GM12878 (cell line): ENCODE measurements at regions not wholly inside any gene's neighbourhood (a gene's known extent, or its start where the extent isn't known, plus 50 kb on each side); places are given as distances from the start of the nearest gene placed in this dataset.
A peak's percentile ranks its signal among the peaks of the same experiment; 100 is the strongest.

Experiments used
- ATAC-seq: fragments of 200-7000 bp; cut with Tn5 transposase; 3 replicates; pipeline ENCODE4 v1.9.1; 2020; ENCODE audit warnings: mild to moderate bottlenecking, moderate library complexity
- BruUV-seq: library from RNA; stranded (reverse); fragments of 400-500 nt; replicated peaks from 2 replicates; lab custom pipeline; 2021; lab: Mats Ljungman, UMichigan
- CTCF ChIA-PET: fragments of 300-600 bp; sonication (Branson Sonifier 250); formaldehyde crosslinking; extraction: SDS; loops from one replicate; lab custom pipeline; 2021; ENCODE audit warnings: inconsistent platforms; lab: Yijun Ruan, JAX
- POLR2A ChIA-PET: fragments of 350-600 bp; formaldehyde crosslinking; extraction: SDS; loops from one replicate; lab custom pipeline; 2021; ENCODE audit warnings: inconsistent platforms; lab: Charles Lee
- RAD21 ChIA-PET: fragments of 300-600 bp; sonication (Branson Sonifier 250); formaldehyde crosslinking; loops from one replicate; lab custom pipeline; 2023; ENCODE audit warnings: antibody characterized with exemption; ENCODE audit not compliant: unreplicated experiment; lab: Charles Lee
- SMC1A ChIA-PET: fragments of 300-600 bp; sonication (Branson Sonifier 250); formaldehyde crosslinking; loops from one replicate; lab custom pipeline; 2023; ENCODE audit not compliant: unreplicated experiment, uncharacterized antibody; lab: Charles Lee
- DNase-seq: peaks from one replicate; pipeline ENCODE4 v3.0.0-alpha.2; 2011; ENCODE audit warnings: low read depth, low spot score
- FAIRE-seq: peaks from 3 replicates; lab custom pipeline; 2011; peaks lifted over from hg19 to GRCh38; lab: Jason Lieb, UNC
- H2AFZ ChIP-seq: 2 replicates; pipeline ENCODE4 v1.6.0; 2011; ENCODE audit warnings: low read depth, low read length, control low read depth; ENCODE audit not compliant: control insufficient read depth
- H3K27ac ChIP-seq: 2 replicates; pipeline ENCODE4 v1.5.1; 2011; ENCODE audit warnings: control low read depth; ENCODE audit not compliant: control insufficient read depth, insufficient read depth
- H3K27me3 ChIP-seq, 2 experiments: replicated peaks in 1 of 2; 2 replicates each; pipeline versions ENCODE4 v1.6.0 to v1.6.1; 2011; ENCODE audit warnings: low read length in 1 of 2; ENCODE audit not compliant: control insufficient read depth in 2 of 2, insufficient read depth in 2 of 2
- H3K36me3 ChIP-seq, 2 experiments: 2 replicates each; pipeline ENCODE4 v1.5.1; 2011; ENCODE audit warnings: low read length in 1 of 2; ENCODE audit not compliant: control insufficient read depth in 2 of 2, insufficient read depth in 2 of 2
- H3K4me1 ChIP-seq: 2 replicates; pipeline ENCODE4 v1.6.1; 2011; ENCODE audit warnings: mild to moderate bottlenecking, low read length, moderate library complexity, mixed read lengths; ENCODE audit not compliant: control insufficient read depth, insufficient read depth
- H3K4me2 ChIP-seq: 2 replicates; pipeline ENCODE4 v1.6.0; 2011; ENCODE audit warnings: control low read depth; ENCODE audit not compliant: control insufficient read depth, insufficient read depth
- H3K4me3 ChIP-seq: fragments of 200-600 bp; sonication (generic); 2 replicates; pipeline ENCODE4 v1.5.1; 2016
- H3K79me2 ChIP-seq: 2 replicates; pipeline ENCODE4 v1.6.0; 2011; ENCODE audit warnings: low read length; ENCODE audit not compliant: control insufficient read depth, insufficient read depth
- H3K9ac ChIP-seq: 2 replicates; pipeline ENCODE4 v1.8.0; 2011; ENCODE audit warnings: low read length, control low read depth, mixed read lengths; ENCODE audit not compliant: control insufficient read depth, insufficient read depth
- H3K9me3 ChIP-seq: replicated peaks from 3 replicates; pipeline ENCODE4 v1.5.1; 2011; ENCODE audit warnings: mild to moderate bottlenecking, low read length; ENCODE audit not compliant: control insufficient read depth, insufficient read depth
- H4K20me1 ChIP-seq: 2 replicates; pipeline ENCODE4 v1.6.0; 2011; ENCODE audit not compliant: control insufficient read depth, insufficient read depth
- ATF7 ChIP-seq: fragments of 450-650 bp; IDR thresholded peaks from 2 replicates; pipeline ENCODE4 v1.6.1; 2016; ENCODE audit warnings: low read depth, mild to moderate bottlenecking
- CHD2 ChIP-seq: IDR thresholded peaks from 2 replicates; pipeline ENCODE4 v1.6.1; 2011; ENCODE audit warnings: low read depth, low read length, improper control_type of control experiment, borderline replicate concordance
- EP300 ChIP-seq, 2 experiments: fragments of 150-350 bp in 1 of 2; IDR thresholded peaks; 2 replicates each; pipeline ENCODE4 v1.6.1; 2011 to 2012; ENCODE audit warnings: low read depth in 2 of 2, low read length in 2 of 2, borderline replicate concordance in 1 of 2, improper control_type of control experiment in 1 of 2, inconsistent platforms in 1 of 2; ENCODE audit not compliant: control insufficient read depth in 1 of 2
- MYC ChIP-seq: IDR thresholded peaks from 2 replicates; pipeline ENCODE4 v1.6.1; 2011; ENCODE audit warnings: mild to moderate bottlenecking, low read length, moderate library complexity, inconsistent platforms; ENCODE audit not compliant: insufficient read depth, insufficient replicate concordance, insufficient read length, severe bottlenecking
- PAX8 ChIP-seq: fragments of 450-650 bp; IDR thresholded peaks from 2 replicates; pipeline ENCODE4 v1.6.1; 2017; ENCODE audit warnings: mild to moderate bottlenecking, moderate library complexity
- POU2F2 ChIP-seq: IDR thresholded peaks from 3 replicates; pipeline ENCODE4 v1.6.1; 2011; ENCODE audit warnings: low read depth, mild to moderate bottlenecking, low read length, borderline replicate concordance
- RELB ChIP-seq: fragments of 450-650 bp; IDR thresholded peaks from 2 replicates; pipeline ENCODE4 v1.6.1; 2017; ENCODE audit warnings: low read depth, mild to moderate bottlenecking, moderate library complexity
- ZNF274 ChIP-seq: IDR thresholded peaks from one replicate; pipeline ENCODE4 v1.8.0; 2011; ENCODE audit not compliant: insufficient read length, insufficient read depth
- ZSCAN29 ChIP-seq: fragments of 450-650 bp; IDR thresholded peaks from 2 replicates; pipeline ENCODE4 v1.6.1; 2017; ENCODE audit warnings: mild to moderate bottlenecking, moderate library complexity
- WGBS: methylation state at CpG from one replicate; pipeline ENCODE4 v1.1.6; 2016; ENCODE audit warnings: low lambda C conversion rate; ENCODE audit not compliant: insufficient replicate concordance, insufficient coverage; ENCODE audit errors: missing lambda C conversion rate; 5-methylcytosine and 5-hydroxymethylcytosine counted together
- in situ Hi-C: fragments of 300-500 bp; cut with MboI; formaldehyde crosslinking; loops from 9 replicates; pipeline ENCODE4 v1.14.3; 2018; ENCODE audit warnings: mixed read lengths
- intact Hi-C: fragments of 100-400 bp; cut with micrococcal nuclease; formaldehyde crosslinking; loops from one replicate; pipeline ENCODE4 v1.14.2; 2022; ENCODE audit not compliant: unreplicated experiment
- TF ChIP-seq, protein P1 (sequence below): IDR thresholded peaks from 2 replicates; pipeline ENCODE4 v1.6.1; 2011; ENCODE audit warnings: borderline replicate concordance, low read depth, mild to moderate bottlenecking, moderate library complexity, low read length; ENCODE audit not compliant: insufficient read depth, poor library complexity, severe bottlenecking
- TF ChIP-seq, protein P2 (sequence below): fragments of 450-650 bp; IDR thresholded peaks from 2 replicates; pipeline ENCODE4 v1.6.1; 2018; ENCODE audit warnings: mild to moderate bottlenecking, low read depth, moderate library complexity; ENCODE audit not compliant: partially characterized antibody

DNA sequence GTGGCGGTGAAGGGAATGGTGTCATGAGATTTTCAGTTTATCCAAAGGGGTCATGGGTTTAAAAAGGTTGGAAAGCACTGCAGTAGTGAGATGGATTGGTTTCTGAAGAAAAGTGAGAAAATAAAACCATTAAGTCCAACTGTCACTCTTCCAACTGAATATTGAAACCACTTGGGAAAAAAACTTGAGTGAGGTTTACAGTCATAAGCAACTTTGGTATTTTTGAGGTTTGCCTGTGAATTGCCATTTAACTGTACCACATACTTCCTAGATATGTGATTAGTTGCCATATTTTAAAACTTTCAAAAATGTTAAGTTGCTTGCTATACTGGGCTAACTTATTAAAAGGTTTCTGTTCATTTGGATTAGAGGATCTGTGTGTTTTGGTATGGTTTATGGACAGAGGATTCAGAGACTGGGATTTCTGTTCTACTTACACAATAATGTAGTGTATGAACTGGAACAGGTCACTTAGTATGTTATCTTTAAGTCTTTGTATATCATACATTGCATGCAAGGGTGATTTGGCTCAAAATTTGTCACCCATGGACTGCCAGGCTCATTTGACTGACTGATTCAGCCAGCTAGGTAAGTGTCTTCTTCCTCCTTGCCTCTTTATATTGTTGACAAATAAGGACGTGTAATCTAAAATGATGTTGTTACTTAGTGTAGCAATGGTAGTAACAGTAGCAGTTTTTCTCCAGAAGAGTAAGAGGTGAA is 201.4 kb upstream of the EOMES start (continued):
- TF ChIP-seq RELB (peak; percentile 69), CHD2 (no peak)

DNA sequence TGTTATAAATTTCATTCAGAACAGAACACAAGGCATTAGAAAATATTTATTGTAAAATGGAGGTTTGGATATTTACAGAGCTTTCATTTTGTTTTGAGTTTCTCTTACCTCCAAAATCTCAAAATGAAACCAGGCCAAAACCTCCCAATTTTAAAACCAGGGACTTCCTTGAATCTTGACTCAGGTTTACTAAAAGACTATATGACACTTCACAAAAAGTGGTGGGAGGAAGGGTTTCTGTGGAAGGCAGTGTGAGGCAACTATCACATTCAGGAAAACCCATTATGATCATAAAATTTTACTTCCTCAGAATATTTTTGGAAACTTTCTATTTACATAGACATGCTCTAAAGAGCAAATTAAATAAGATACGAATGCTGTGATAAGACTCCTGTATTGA is 205.8 kb upstream of the EOMES start:
- no peak for FAIRE-seq
- intact Hi-C loops, result loop anchor here (5.0 kb wide), 1 partner anchor 84 kb away; no protein-coding TSS in a partner anchor
- Histone ChIP-seq H3K27me3 (no peaks in the 10 kb centered on the region), H4K20me1 (no peaks in the 10 kb centered on the region), H3K79me2 (no peaks in the 10 kb centered on the region), H3K27ac (no peak overlapping the region), H3K9ac (no peak overlapping the region), H3K36me3 (no peaks in the 10 kb centered on the region), H2AFZ (no peak overlapping the region), H3K4me2 (no peak overlapping the region), H3K9me3 (no peaks in the 10 kb centered on the region), H3K4me3 (no peak overlapping the region), H3K4me1 (no peaks in the 10 kb centered on the region)
- 0% methylated on average over 1 of the region's 1 CpG for WGBS
- ChIA-PET POLR2A (interaction anchor here (0.6 to 2.5 kb wide), 4 partner anchors 82 to 393 kb away, joined by 3 to 7 read pairs (median 6); no protein-coding TSS in a partner anchor), RAD21 (interaction anchor here (0.9 to 3.5 kb wide), 16 partner anchors 14 to 399 kb away, joined by 3 to 25 read pairs (median 4); no protein-coding TSS in a partner anchor), CTCF (interaction anchor here (1.1 to 2.4 kb wide), 4 partner anchors 17 to 393 kb away, joined by 3 to 6 read pairs (median 6); no protein-coding TSS in a partner anchor), SMC1A (interaction anchor here (0.6 to 3.1 kb wide), 25 partner anchors 9 to 408 kb away, joined by 3 to 20 read pairs (median 3); no protein-coding TSS in a partner anchor)
- in situ Hi-C loops, result no loop called here
- BruUV-seq, result no TSS peak
- peak; percentile 4 for DNase-seq
- ATAC-seq, result peak; percentile 36
- TF ChIP-seq ZNF274, result no peak
- TF ChIP-seq, protein P1, sequence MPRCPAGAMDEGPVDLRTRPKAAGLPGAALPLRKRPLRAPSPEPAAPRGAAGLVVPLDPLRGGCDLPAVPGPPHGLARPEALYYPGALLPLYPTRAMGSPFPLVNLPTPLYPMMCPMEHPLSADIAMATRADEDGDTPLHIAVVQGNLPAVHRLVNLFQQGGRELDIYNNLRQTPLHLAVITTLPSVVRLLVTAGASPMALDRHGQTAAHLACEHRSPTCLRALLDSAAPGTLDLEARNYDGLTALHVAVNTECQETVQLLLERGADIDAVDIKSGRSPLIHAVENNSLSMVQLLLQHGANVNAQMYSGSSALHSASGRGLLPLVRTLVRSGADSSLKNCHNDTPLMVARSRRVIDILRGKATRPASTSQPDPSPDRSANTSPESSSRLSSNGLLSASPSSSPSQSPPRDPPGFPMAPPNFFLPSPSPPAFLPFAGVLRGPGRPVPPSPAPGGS, result no peak
- TF ChIP-seq PAX8, result no peak
- TF ChIP-seq POU2F2, result no peak
- no peak for TF ChIP-seq MYC
- 0 out of 2 replicates have a peak, but pooled peaks have one; percentile 18 for TF ChIP-seq ATF7
- no peak for TF ChIP-seq EP300 (IDR thresholded peaks at IDR 0.05; ENCODE audit: borderline replicate concordance in 1 of 2, control insufficient read depth in 1 of 2, low read depth in 2 of 2, low read length in 2 of 2)
- TF ChIP-seq ZSCAN29, result no peak
- TF ChIP-seq, protein P2, sequence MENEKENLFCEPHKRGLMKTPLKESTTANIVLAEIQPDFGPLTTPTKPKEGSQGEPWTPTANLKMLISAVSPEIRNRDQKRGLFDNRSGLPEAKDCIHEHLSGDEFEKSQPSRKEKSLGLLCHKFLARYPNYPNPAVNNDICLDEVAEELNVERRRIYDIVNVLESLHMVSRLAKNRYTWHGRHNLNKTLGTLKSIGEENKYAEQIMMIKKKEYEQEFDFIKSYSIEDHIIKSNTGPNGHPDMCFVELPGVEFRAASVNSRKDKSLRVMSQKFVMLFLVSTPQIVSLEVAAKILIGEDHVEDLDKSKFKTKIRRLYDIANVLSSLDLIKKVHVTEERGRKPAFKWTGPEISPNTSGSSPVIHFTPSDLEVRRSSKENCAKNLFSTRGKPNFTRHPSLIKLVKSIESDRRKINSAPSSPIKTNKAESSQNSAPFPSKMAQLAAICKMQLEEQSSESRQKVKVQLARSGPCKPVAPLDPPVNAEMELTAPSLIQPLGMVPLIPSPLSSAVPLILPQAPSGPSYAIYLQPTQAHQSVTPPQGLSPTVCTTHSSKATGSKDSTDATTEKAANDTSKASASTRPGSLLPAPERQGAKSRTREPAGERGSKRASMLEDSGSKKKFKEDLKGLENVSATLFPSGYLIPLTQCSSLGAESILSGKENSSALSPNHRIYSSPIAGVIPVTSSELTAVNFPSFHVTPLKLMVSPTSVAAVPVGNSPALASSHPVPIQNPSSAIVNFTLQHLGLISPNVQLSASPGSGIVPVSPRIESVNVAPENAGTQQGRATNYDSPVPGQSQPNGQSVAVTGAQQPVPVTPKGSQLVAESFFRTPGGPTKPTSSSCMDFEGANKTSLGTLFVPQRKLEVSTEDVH, result no peak
